Coronary artery (tissue), 2 donors: ENCODE measurements at regions not wholly inside any gene's neighbourhood (a gene's known extent, or its start where the extent isn't known, plus 50 kb on each side); places are given as distances from the start of the nearest gene placed in this dataset.

Source experiments
- DNase-seq: peaks from one replicate; pipeline ENCODE4 v3.0.0-alpha.2; 2017; ENCODE audit warnings: low spot score
- H3K27ac ChIP-seq, 2 donors: fragments of 200-600 bp; sonication (generic); one replicate each; pipeline ENCODE4 v1.5.1; 2016 to 2019
- H3K4me3 ChIP-seq: fragments of 200-600 bp; sonication (generic); 2 replicates; pipeline ENCODE4 v1.5.1; 2016; ENCODE audit warnings: mild to moderate bottlenecking, moderate library complexity
- CTCF ChIP-seq: fragments of 200-600 bp; sonication (generic); IDR thresholded peaks from one replicate; pipeline ENCODE4 v1.5.1; 2019; ENCODE audit warnings: antibody characterized with exemption

DNA sequence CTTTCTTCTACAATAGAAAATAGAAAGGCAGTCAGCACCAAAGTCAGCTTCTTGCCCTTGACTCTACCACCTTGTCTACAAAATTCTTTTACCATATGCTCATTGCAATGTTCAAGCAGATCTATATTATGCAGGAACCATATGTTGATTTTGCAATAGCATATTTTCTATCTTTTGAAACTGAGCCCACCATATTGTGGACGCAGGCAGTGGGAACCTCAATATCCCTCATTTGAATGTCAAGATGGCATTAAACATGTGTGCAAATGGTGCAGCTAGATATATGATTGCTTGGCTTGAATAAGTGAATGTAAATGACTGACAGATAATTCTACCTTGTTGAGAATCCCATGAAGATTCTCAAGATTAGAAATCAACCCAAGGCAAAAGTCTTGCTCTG is 412.7 kb upstream of the FSHR start:
- DNase-seq: no peak
- H3K4me3 ChIP-seq: no peak overlapping the region
- TF ChIP-seq CTCF: no peak
- H3K27ac ChIP-seq: no peak overlapping the region

GRCh38 chr2:49553658-49554057 is 399.3 kb upstream of the FSHR start:
- no peak for TF ChIP-seq CTCF
- Histone ChIP-seq H3K4me3 (no peak overlapping the region), H3K27ac (no peak overlapping the region)
- DNase-seq: no peak

DNA sequence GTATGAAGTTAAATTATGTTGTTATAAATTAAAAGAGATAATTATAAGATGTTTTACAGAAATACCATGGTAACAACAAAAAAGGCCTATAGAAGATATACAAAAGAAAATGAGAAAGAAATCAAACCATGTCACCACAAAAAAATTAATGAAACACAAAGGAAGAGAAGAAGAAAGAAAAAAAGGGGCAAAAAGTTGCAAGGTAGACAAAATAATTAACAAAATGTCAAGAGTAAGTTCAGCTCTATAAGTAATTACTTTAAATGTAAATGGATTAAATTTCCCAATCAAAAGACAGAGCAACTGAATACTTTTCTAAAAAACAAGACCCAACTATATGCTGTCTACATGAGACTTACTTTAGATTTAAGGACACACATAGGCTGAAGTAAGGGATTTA is 378.4 kb upstream of the FSHR start:
- Histone ChIP-seq H3K27ac (no peak overlapping the region), H3K4me3 (no peak overlapping the region)
- no peak for TF ChIP-seq CTCF
- no peak for DNase-seq

GRCh38 chr2:49515996-49516782 is 361.9 kb upstream of the FSHR start:
- TF ChIP-seq CTCF: no peak
- no peak for DNase-seq
- Histone ChIP-seq H3K4me3 (no peak overlapping the region), H3K27ac (no peak overlapping the region)

- Histone ChIP-seq H3K4me3 (no peak overlapping the region), H3K27ac (no peak overlapping the region)
- no peak for DNase-seq
- TF ChIP-seq CTCF: no peak
Measured at GRCh38 chr2:49514201-49514600, 359.9 kb upstream of the FSHR start.

DNA sequence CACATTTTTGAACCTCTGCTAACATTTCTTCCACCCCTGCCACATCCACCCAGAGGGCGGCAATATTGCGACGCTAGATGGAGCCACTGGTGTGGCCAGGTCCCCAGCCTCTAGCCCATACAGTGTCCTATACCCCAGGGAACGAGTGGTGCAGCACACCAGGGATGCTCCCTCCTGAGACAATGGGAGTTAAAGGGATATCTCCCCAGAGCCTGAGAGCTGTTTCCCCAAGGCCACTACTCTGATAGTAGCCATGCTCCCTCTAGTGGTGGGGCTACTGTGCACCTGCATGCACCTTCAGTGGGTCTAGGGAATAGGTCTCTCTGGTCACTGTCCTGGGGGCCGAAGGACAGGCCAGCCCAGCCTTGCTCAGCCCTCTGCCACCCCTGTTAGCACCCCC is 336.4 kb upstream of the FSHR start:
- Histone ChIP-seq H3K27ac (no peak overlapping the region), H3K4me3 (no peak overlapping the region)
- DNase-seq: no peak
- TF ChIP-seq CTCF: no peak

GRCh38 chr2:49487139-49487538 is 332.8 kb upstream of the FSHR start:
- DNase-seq: no peak
- no peak overlapping the region for H3K27ac ChIP-seq
- no peak overlapping the region for H3K4me3 ChIP-seq
- TF ChIP-seq CTCF: no peak
